Epithelial cell of proximal tubule (primary cell): ENCODE measurements at regions not wholly inside any gene's neighbourhood (a gene's known extent, or its start where the extent isn't known, plus 50 kb on each side); places are given as distances from the start of the nearest gene placed in this dataset.
"Not testable (repeated sequence)": the region's sequence is repeated elsewhere in the genome, so short reads cannot be mapped to it uniquely, and the experiment has no call there.

Experiments used
- DNase-seq: peaks from one replicate; pipeline ENCODE4 v3.0.0-alpha.2; 2011; ENCODE audit warnings: low read depth
- H3K4me3 ChIP-seq: 2 replicates; pipeline ENCODE4 v1.5.1; 2011; ENCODE audit warnings: low read depth, mild to moderate bottlenecking, low read length
- TF ChIP-seq, protein P1 (sequence below): conservative IDR thresholded peaks from 2 replicates; pipeline ENCODE4 v1.5.1; 2012; ENCODE audit warnings: low read depth, mild to moderate bottlenecking, low read length

DNA sequence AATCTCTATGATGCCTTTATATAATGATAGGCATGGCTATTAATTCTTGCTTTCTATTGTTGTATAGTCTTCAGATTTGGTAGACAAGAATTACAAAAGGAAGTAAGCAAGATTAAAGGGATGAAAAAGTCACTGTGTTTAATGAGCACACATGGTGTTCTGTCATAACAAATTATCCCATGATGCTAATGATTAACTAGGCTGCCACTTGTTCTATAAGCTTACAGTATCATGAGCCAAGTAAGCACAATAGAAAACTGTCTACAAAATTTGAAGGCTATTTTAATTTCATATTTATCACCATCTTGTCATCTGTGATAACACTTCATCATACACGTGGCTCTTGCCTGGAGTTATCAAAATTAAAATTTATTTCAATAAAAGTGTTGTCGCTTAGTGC, 466.7 kb downstream of the GASK1B start:
- no peak overlapping the region for H3K4me3 ChIP-seq
- TF ChIP-seq, protein P1, sequence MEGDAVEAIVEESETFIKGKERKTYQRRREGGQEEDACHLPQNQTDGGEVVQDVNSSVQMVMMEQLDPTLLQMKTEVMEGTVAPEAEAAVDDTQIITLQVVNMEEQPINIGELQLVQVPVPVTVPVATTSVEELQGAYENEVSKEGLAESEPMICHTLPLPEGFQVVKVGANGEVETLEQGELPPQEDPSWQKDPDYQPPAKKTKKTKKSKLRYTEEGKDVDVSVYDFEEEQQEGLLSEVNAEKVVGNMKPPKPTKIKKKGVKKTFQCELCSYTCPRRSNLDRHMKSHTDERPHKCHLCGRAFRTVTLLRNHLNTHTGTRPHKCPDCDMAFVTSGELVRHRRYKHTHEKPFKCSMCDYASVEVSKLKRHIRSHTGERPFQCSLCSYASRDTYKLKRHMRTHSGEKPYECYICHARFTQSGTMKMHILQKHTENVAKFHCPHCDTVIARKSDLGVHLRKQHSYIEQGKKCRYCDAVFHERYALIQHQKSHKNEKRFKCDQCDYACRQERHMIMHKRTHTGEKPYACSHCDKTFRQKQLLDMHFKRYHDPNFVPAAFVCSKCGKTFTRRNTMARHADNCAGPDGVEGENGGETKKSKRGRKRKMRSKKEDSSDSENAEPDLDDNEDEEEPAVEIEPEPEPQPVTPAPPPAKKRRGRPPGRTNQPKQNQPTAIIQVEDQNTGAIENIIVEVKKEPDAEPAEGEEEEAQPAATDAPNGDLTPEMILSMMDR = no peak
- DNase-seq = no peak

DNA sequence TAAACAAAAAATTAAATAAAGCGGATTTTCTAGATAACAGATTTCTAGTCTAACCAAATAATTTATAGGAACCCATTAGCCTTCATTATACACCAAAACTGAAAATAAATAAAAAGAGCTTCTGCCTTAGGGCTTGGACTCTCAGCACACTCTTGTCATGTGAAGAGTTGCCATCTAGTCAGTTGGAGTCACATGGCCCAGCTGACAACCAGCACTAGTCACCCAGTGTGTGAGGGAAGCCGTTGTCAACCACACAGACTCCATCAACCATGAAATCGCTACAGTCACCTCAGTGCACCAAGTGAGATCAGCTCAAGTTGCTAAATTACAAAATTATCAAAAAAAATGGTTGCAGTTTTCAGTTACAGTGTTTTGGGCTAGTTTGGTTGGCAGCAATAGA, 470.0 kb downstream of the GASK1B start:
- DNase-seq = no peak
- H3K4me3 ChIP-seq = no peak overlapping the region
- TF ChIP-seq, protein P1 = no peak

DNA sequence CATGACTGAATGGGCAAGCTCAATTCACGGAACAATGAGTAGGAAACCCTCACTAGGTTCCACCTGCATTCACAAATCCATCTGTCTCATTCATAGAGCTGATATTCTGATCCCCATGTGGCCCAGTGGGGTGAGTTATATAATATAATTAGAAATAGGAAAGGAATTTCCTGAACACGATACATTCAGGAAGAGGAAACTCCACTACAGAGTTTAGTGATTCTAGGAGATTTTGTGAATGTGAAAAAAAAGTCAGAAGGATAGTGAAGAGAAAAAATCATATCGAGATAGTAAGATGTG, 471.2 kb downstream of the GASK1B start:
- no peak for DNase-seq
- no peak overlapping the region for H3K4me3 ChIP-seq
- TF ChIP-seq, protein P1 = no peak

DNA sequence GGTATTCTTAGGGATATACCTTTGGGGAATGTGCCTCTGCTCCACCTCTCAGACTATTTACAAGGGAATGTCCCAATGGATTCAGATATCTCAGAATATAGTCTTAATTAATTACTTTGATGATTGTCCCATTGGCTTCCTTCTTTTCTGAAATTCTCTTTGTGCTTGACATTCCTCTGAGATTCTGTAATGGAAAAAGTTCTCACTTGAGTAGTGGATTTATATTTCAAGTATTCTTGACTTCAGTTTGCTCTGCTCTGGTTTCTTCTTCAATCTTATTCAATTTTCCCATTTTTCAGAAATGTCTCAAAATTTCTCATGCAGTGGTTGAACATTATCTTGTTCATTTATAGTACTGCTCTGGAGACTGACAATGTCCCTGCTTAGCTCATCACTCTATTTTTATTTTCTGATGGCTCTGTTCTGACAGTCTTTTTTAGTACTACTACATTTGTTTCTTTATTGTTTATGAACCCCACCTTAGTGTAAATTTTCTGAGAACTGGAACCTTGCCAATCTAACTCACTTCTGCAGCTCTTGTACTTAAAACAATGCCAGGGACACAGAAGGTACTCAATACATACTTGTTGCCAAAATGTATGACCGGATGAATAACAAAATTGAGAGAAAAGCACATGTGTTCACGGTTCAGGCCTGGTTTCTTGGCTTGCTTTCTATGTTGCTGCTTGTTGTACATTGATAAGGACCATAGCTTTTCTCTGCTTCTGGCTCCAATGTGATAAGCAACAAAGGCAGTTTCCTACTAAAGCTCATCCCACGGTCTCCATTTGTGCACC, 471.7 kb downstream of the GASK1B start:
- no peak for DNase-seq
- no peak overlapping the region for H3K4me3 ChIP-seq
- TF ChIP-seq, protein P1 = no peak

DNA sequence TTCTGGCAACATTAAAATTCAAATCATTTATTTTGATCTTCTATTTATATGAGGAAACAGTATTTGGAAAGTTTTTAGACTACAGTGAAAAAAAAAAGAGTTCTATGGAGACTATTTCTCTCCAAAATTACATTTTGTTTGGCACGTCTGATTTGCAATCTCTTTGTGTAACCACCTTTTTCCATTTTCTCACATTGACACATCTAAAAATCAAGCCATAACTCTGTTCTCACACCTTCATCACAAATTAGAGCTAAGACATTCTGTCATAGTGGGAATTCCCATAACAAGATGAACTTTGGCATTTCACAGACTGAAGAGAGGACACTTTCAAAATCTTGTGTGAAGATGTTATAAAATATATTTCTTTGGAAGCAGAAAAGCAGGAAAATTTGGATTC, 468.9 kb downstream of the GRIA2 start:
- no peak for DNase-seq
- TF ChIP-seq, protein P1 = no peak
- no peak overlapping the region for H3K4me3 ChIP-seq

DNA sequence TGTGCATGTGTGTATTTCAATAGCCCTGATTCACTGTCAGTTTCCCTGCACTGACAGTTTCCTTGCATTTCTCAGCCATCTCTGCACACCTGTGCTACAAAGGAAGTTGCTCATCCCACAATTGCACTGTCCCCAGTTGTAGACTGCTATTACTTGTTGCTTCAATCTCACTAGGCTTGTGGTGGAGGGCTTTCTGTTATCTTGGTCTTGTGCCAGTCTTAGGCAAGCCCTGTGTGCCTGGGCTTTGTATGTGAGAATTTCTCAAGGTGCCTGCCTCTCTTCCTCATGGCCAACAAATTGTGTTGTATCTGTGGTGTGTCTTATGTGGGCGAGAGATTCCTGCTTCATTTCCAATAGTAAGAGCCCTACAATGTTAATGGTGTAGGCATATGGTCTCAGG, 467.4 kb downstream of the GRIA2 start:
- TF ChIP-seq, protein P1 = no peak
- DNase-seq = no peak
- H3K4me3 ChIP-seq = no peak overlapping the region

DNA sequence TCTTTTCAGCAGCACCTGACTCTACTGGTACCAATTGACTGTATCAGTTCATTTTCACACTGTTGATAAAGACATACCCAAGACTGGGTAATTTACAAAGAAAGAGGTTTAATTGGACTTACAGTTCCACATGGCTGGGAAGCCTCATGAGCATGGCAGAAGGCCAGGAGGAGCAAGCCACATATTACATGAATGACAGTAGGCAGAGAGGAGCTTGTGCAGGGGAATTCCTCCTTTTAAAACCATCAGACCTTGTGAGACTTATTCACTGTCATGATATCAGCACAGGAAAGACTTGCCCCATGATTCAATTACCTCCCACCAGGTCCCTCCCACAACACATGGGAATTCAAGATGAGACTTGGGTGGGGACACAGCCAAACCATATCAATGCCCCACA, 458.8 kb downstream of the GRIA2 start:
- not testable (repeated sequence) for DNase-seq, H3K4me3 ChIP-seq
